ENCODE measurements at regions not wholly inside any gene's neighbourhood (a gene's known extent, or its start where the extent isn't known, plus 50 kb on each side); places are given as distances from the start of the nearest gene placed in this dataset.

DNA sequence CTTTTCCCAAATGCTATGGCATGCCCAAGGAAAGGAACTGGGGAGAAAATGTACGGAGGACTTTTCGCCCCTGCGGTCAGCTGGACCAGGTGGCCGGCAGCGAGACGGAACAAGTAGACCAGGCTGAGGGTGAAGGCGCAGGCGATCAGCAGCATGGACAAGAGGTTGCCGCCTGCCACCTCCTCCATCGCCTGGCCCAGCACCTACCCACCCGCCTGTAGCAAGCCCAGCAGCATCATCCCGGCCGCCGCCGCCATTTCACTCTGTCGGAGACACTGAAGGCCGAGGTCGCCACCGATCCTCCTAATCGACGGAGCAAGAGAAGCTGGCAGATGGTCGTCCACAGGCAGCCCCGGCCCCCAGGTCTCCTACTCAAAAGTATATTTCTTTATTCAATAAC, 1046.3 kb upstream of the GBE1 start:
- TF ChIP-seq, protein P1, sequence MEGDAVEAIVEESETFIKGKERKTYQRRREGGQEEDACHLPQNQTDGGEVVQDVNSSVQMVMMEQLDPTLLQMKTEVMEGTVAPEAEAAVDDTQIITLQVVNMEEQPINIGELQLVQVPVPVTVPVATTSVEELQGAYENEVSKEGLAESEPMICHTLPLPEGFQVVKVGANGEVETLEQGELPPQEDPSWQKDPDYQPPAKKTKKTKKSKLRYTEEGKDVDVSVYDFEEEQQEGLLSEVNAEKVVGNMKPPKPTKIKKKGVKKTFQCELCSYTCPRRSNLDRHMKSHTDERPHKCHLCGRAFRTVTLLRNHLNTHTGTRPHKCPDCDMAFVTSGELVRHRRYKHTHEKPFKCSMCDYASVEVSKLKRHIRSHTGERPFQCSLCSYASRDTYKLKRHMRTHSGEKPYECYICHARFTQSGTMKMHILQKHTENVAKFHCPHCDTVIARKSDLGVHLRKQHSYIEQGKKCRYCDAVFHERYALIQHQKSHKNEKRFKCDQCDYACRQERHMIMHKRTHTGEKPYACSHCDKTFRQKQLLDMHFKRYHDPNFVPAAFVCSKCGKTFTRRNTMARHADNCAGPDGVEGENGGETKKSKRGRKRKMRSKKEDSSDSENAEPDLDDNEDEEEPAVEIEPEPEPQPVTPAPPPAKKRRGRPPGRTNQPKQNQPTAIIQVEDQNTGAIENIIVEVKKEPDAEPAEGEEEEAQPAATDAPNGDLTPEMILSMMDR (optimal IDR thresholded peaks at IDR 0.05 in 1 of 3, IDR thresholded peaks at IDR 0.05 in 1 of 3, conservative IDR thresholded peaks at IDR 0.05 in 1 of 3; ENCODE audit: extremely low read depth in 1 of 3, insufficient read depth in 2 of 3, low read length in 3 of 3) = no peak
- TF ChIP-seq EZH2 (IDR thresholded peaks at IDR 0.05; ENCODE audit: low read length) = no peak

Data from keratinocyte (primary cell).